Stomach smooth muscle (tissue), 2 donors: ENCODE measurements at regions not wholly inside any gene's neighbourhood (a gene's known extent, or its start where the extent isn't known, plus 50 kb on each side); places are given as distances from the start of the nearest gene placed in this dataset.

Source experiments
- H3K27ac ChIP-seq: one replicate; pipeline ENCODE4 v1.7.0; 2013; ENCODE audit warnings: mild to moderate bottlenecking, low read length, inconsistent platforms
- H3K27me3 ChIP-seq, 2 donors: one replicate each; pipeline ENCODE4 v1.7.0; 2013; ENCODE audit warnings: low read length in 2 of 2; ENCODE audit not compliant: insufficient read depth in 2 of 2, control insufficient read depth in 1 of 2
- H3K36me3 ChIP-seq, 2 donors: one replicate each; pipeline ENCODE4 v1.7.0; 2013; ENCODE audit warnings: low read length in 2 of 2; ENCODE audit not compliant: control insufficient read depth in 2 of 2, insufficient read depth in 2 of 2
- H3K4me1 ChIP-seq: one replicate; pipeline ENCODE4 v1.7.0; 2013; ENCODE audit warnings: low read length; ENCODE audit not compliant: control insufficient read depth, insufficient read depth
- H3K4me3 ChIP-seq, 2 donors: one replicate each; pipeline ENCODE4 v1.7.0; 2013; ENCODE audit warnings: low read length in 2 of 2
- H3K9ac ChIP-seq, 2 donors: one replicate each; pipeline ENCODE4 v1.7.0; 2013; ENCODE audit warnings: low read length in 2 of 2, mild to moderate bottlenecking in 1 of 2
- H3K9me3 ChIP-seq, 2 donors: one replicate each; pipeline ENCODE4 v1.7.0; 2013; ENCODE audit warnings: low read length in 2 of 2; ENCODE audit not compliant: control insufficient read depth in 2 of 2
- donor health status: healthy.
- donor health status: Pancreatic carcinoma.

DNA sequence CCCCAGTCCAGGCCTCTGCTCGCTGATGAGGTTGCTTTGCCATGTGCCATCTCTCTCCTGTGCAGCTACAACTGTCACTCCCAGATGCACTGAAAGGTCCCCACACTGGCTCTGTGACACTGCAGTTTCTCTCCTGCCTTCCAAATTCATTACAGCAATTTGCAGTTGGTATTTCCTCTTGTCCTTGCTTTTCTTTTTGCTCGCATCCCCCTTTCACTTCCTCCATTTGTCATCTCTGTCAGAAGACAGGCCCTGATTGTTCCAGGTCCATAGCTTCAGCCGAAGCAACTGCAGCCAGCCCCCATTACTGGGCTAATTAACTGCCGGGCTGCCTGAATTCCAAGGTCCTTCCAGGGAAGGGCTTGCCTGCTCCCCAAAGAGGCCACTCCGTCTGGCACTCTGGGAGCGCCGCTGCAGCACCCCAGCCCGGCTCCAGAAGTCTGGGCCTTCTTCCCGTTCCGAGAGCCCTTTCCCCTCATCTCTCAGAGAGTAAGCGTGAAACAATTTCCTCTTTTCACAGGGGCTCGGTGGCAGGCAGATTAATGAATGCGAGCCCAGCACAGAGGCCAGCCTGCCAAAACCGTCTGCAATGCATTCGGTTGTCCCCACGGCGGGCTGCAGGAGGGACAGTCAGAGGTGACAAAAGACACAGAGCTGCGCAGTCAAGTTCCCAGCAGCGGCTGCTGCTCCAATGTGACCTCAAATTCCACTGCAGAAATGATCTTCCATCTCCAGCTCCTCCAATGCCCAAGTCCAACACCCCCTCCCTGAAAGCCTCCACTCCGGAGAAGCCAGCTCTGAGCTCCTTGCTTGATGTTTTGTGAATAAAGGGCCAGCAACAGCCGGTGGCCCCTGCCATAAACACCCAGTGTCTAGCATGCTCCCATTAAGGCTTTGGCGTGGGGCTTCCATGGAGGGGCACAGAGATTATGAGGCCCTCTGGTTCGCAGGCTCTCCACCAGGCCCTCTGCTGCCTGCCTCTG lies 279.4 kb upstream of the HABP2 start:
- Histone ChIP-seq H3K27me3 (no peaks in the 10 kb centered on the region), H3K9me3 (peaks cover 7 to 8% of the 10 kb centered on the region in 2 donors), H3K27ac (no peak overlapping the region), H3K4me1 (peaks cover 12% of the 10 kb centered on the region), H3K9ac (no peak overlapping the region), H3K36me3 (no peaks in the 10 kb centered on the region), H3K4me3 (no peak overlapping the region)

DNA sequence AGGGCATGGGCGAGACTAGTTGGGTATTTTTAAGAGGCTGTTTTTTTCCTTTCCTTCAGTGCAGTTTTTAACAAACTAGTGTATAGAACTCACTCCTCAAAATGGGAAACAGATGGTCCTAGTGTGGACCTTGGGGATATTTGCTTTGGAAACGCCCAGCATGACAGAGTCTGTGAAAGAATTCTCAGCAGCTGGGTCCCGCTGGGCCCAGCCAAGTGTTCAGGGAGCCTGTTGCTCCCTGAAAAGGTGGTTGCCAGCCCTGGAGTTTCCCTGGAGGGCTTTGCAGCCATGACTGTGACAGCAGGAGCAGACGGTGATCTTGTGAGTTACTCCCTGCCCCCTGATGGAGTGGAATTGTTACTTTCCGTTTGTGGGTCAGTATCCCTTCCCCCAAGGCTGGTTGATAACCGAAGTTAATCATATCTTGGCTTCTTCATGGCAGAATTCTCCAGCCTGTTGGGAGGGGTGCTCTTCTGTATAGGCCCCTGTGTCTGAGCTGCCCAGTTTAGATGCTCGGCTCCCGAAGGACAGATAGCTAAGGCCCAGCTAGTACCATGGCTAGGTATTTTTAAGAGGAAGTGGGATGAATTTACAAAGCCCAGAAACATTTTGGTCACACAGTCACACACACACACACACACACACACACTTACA lies 278.6 kb upstream of the HABP2 start:
- H3K9ac ChIP-seq = no peak overlapping the region
- peaks cover 12% of the 10 kb centered on the region for H3K4me1 ChIP-seq
- H3K27me3 ChIP-seq = no peaks in the 10 kb centered on the region
- no peaks in the 10 kb centered on the region for H3K36me3 ChIP-seq
- H3K9me3 ChIP-seq = peaks cover 7 to 8% of the 10 kb centered on the region in 2 donors
- no peak overlapping the region for H3K27ac ChIP-seq
- H3K4me3 ChIP-seq = no peak overlapping the region

DNA sequence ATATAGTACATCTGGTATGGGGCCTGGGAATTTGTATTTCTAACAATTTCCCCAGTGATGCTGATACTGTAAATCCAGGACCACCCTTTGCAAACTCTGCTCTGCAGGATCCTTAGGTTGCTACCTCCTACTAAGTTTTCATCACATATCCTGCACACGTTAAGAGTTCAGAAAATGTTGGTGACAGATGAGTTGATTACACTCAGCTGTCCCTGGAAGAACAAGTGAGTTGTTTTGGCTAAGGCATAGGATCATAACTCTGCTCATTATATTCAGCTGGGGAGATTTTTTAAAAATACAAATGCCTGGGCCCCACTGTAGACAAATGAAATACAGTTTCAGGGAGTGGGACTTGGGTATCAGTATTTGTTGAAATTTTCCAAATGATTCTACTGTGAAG lies 274.6 kb upstream of the HABP2 start:
- no peak overlapping the region for H3K27ac ChIP-seq
- no peaks in the 10 kb centered on the region for H3K36me3 ChIP-seq
- no peaks in the 10 kb centered on the region for H3K27me3 ChIP-seq
- no peak overlapping the region for H3K9ac ChIP-seq
- H3K9me3 ChIP-seq = peaks cover 7 to 8% of the 10 kb centered on the region in 2 donors
- peaks cover 5% of the 10 kb centered on the region for H3K4me1 ChIP-seq
- no peak overlapping the region for H3K4me3 ChIP-seq

DNA sequence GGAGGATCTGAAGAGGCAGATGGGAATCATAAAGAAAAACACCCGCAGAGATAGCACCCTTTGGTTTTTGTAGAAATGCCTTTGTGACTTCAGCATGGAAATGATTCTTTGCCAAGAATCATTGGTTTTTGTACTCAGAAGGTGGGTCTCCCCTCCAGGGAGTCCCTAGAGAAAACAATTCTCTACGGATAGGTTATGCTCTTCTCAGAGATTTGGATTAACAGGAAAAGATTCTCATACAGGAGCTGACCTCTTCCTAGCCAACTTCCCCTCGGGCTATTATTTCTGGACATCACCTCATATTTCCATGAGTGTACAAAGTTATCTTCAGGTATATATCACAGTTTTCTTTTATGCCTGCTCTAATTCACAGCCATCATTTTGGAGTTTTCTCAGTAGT lies 274.2 kb upstream of the HABP2 start:
- H3K27me3 ChIP-seq = no peaks in the 10 kb centered on the region
- H3K9me3 ChIP-seq = peaks cover 7 to 8% of the 10 kb centered on the region in 2 donors
- H3K27ac ChIP-seq = no peak overlapping the region
- no peaks in the 10 kb centered on the region for H3K36me3 ChIP-seq
- H3K4me1 ChIP-seq = peaks cover 4% of the 10 kb centered on the region
- no peak overlapping the region for H3K4me3 ChIP-seq
- H3K9ac ChIP-seq = no peak overlapping the region

GRCh38 chr10:113279262-113279661 lies 273.6 kb upstream of the HABP2 start:
- peaks cover 2% of the 10 kb centered on the region for H3K4me1 ChIP-seq
- no peaks in the 10 kb centered on the region for H3K27me3 ChIP-seq
- H3K27ac ChIP-seq = no peak overlapping the region

DNA sequence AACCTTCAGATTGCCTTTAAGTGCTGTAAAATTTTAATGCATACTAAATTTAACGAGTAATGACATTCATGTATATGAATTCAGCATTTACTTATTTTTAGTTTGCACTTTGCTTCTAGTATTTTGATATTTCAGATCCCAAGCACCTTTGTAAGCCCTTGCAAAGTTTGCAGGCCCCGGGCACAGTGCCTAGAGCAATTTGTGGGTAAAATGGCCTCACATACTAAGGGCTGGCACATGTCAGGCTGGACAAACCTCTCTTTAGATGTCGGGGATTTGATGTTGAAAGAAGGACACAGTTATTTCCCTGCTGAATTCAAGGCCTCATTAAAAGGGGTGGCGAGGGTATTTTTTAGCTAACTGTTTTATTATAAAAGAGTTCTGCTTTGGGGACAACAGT lies 270.3 kb upstream of the HABP2 start:
- Histone ChIP-seq H3K36me3 (no peaks in the 10 kb centered on the region), H3K4me1 (no peaks in the 10 kb centered on the region), H3K27me3 (no peaks in the 10 kb centered on the region), H3K4me3 (no peak overlapping the region), H3K27ac (no peak overlapping the region), H3K9ac (no peak overlapping the region), H3K9me3 (no peaks in the 10 kb centered on the region)

More at GRCh38 chr10:113279262-113279661, 273.6 kb upstream of the HABP2 start:
- Histone ChIP-seq H3K9ac (no peak overlapping the region), H3K9me3 (peaks cover 7% of the 10 kb centered on the region in 2 donors), H3K36me3 (no peaks in the 10 kb centered on the region), H3K4me3 (no peak overlapping the region)

DNA sequence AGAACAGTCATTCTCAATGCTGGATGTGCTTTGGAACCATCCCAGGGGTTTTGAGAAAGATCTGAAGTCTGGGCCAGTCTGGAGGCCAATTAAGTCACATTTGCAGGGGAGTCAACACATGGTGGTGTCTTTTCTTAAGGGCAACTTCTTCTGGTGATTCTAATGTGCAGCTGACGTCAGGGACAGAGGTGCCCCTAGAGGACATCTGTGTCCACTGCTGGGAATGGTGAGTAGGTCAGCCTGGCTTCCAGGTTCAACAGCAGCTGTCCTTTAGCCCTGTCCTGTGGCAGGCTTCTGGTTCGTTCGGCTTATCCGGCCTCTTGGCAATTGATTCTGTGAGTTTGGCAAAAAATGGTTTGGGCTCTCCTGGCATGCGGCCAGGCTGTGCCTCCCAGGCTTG lies 269.7 kb upstream of the HABP2 start:
- Histone ChIP-seq H3K4me1 (no peaks in the 10 kb centered on the region), H3K36me3 (no peaks in the 10 kb centered on the region), H3K27ac (no peak overlapping the region), H3K4me3 (no peak overlapping the region), H3K27me3 (no peaks in the 10 kb centered on the region), H3K9me3 (no peaks in the 10 kb centered on the region), H3K9ac (no peak overlapping the region)

- no peaks in the 10 kb centered on the region for H3K36me3 ChIP-seq
- no peaks in the 10 kb centered on the region for H3K4me1 ChIP-seq
- no peak overlapping the region for H3K4me3 ChIP-seq
- H3K9me3 ChIP-seq = no peaks in the 10 kb centered on the region
- H3K27ac ChIP-seq = no peak overlapping the region
- H3K27me3 ChIP-seq = no peaks in the 10 kb centered on the region
- H3K9ac ChIP-seq = no peak overlapping the region
These were observed 268.2 kb upstream of the HABP2 start for GRCh38 chr10:113284635-113285034.

GRCh38 chr10:113285305-113285704 lies 267.5 kb upstream of the HABP2 start:
- Histone ChIP-seq H3K4me1 (no peaks in the 10 kb centered on the region), H3K27ac (no peak overlapping the region), H3K9me3 (no peaks in the 10 kb centered on the region), H3K9ac (no peak overlapping the region), H3K27me3 (no peaks in the 10 kb centered on the region), H3K4me3 (no peak overlapping the region), H3K36me3 (no peaks in the 10 kb centered on the region)

DNA sequence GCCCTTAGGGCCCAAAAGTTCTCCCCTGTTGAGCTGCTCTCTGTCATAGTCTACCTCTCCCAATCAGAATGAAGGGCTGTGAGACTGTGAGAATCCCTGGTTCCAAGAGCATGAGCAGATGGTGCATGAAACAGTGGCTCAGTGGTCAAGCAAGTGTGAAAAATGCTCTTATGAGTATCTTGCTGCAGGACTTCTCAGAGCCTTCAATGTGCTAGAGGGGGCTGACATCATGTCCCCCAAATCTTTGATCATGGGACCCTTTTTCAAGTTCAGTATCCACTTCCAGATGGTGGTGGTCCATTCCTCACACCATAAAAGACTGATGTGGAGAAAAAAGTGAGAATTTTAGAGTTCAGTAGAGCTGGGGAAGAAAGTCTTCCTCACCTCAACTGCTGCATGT lies 265.3 kb upstream of the HABP2 start:
- Histone ChIP-seq H3K9me3 (no peaks in the 10 kb centered on the region), H3K4me3 (no peak overlapping the region), H3K9ac (no peak overlapping the region), H3K27me3 (no peaks in the 10 kb centered on the region), H3K27ac (no peak overlapping the region), H3K36me3 (no peaks in the 10 kb centered on the region), H3K4me1 (no peaks in the 10 kb centered on the region)

- H3K36me3 ChIP-seq = no peaks in the 10 kb centered on the region
- no peaks in the 10 kb centered on the region for H3K27me3 ChIP-seq
- no peak overlapping the region for H3K27ac ChIP-seq
- no peak overlapping the region for H3K4me3 ChIP-seq
- no peaks in the 10 kb centered on the region for H3K9me3 ChIP-seq
- H3K4me1 ChIP-seq = peaks cover under 1% of the 10 kb centered on the region
- H3K9ac ChIP-seq = no peak overlapping the region
These were observed 262.7 kb upstream of the HABP2 start for GRCh38 chr10:113290137-113290536.
